ENCODE measurements at regions not wholly inside any gene's neighbourhood (a gene's known extent, or its start where the extent isn't known, plus 50 kb on each side); places are given as distances from the start of the nearest gene placed in this dataset.

- no peak for DNase-seq (ENCODE audit: low read depth)
- no peak overlapping the region for H3K4me3 ChIP-seq (ENCODE audit: low read length)
- no peak for TF ChIP-seq CTCF (conservative IDR thresholded peaks at IDR 0.05; ENCODE audit: low read length)
Observed at GRCh38 chr21:35420656-35421055, 371.6 kb upstream of the RUNX1 start.

- no peak for DNase-seq (ENCODE audit: low read depth)
- TF ChIP-seq CTCF (conservative IDR thresholded peaks at IDR 0.05; ENCODE audit: low read length), result no peak
- no peak overlapping the region for H3K4me3 ChIP-seq (ENCODE audit: low read length)
Observed at GRCh38 chr21:35417762-35418161, 368.7 kb upstream of the RUNX1 start.

- no peak for TF ChIP-seq CTCF (conservative IDR thresholded peaks at IDR 0.05; ENCODE audit: low read length)
- no peak for DNase-seq (ENCODE audit: low read depth)
- no peak overlapping the region for H3K4me3 ChIP-seq (ENCODE audit: low read length)
Observed at GRCh38 chr21:35416866-35417489, 367.9 kb upstream of the RUNX1 start.

- DNase-seq (ENCODE audit: low read depth), result no peak
- TF ChIP-seq CTCF (conservative IDR thresholded peaks at IDR 0.05; ENCODE audit: low read length), result no peak
- H3K4me3 ChIP-seq (ENCODE audit: low read length), result no peak overlapping the region
Observed at GRCh38 chr21:35414507-35415139, 365.5 kb upstream of the RUNX1 start.

- DNase-seq (ENCODE audit: low read depth), result no peak
- no peak for TF ChIP-seq CTCF (conservative IDR thresholded peaks at IDR 0.05; ENCODE audit: low read length)
- no peak overlapping the region for H3K4me3 ChIP-seq (ENCODE audit: low read length)
Observed at GRCh38 chr21:35414056-35414455, 365.0 kb upstream of the RUNX1 start.

GRCh38 chr21:35412231-35412630 lies 363.1 kb upstream of the RUNX1 start:
- DNase-seq (ENCODE audit: low read depth), result no peak
- no peak overlapping the region for H3K4me3 ChIP-seq (ENCODE audit: low read length)
- no peak for TF ChIP-seq CTCF (conservative IDR thresholded peaks at IDR 0.05; ENCODE audit: low read length)

GRCh38 chr21:35411434-35411833 lies 362.3 kb upstream of the RUNX1 start:
- no peak for DNase-seq (ENCODE audit: low read depth)
- no peak overlapping the region for H3K4me3 ChIP-seq (ENCODE audit: low read length)
- TF ChIP-seq CTCF (conservative IDR thresholded peaks at IDR 0.05; ENCODE audit: low read length), result no peak
